Upper lobe of left lung (tissue), 6 donors: ENCODE measurements at regions not wholly inside any gene's neighbourhood (a gene's known extent, or its start where the extent isn't known, plus 50 kb on each side); places are given as distances from the start of the nearest gene placed in this dataset.

Experiments used
- ATAC-seq, 2 donors: fragments of 200-7000 bp; cut with Tn5 transposase; one replicate each; pipeline ENCODE4 v1.9.1; 2022; ENCODE audit warnings: mild to moderate bottlenecking in 2 of 2, moderate library complexity in 2 of 2; ENCODE audit not compliant: low FRiP score in 2 of 2
- DNase-seq, 2 donors: peaks; one replicate each; pipeline ENCODE4 v3.0.0-alpha.2; 2019 to 2020
- H3K27ac ChIP-seq, 4 donors: fragments of 200-600 bp; sonication (generic); one replicate each; pipeline ENCODE4 v1.5.1; 2016 to 2019
- H3K27me3 ChIP-seq, 4 donors: fragments of 200-600 bp; sonication (generic); one replicate each; pipeline ENCODE4 v1.5.1; 2017 to 2019
- H3K36me3 ChIP-seq, 4 donors: fragments of 200-600 bp; sonication (generic); one replicate each; pipeline ENCODE4 v1.5.1; 2016 to 2019
- H3K4me1 ChIP-seq, 4 donors: fragments of 200-600 bp; sonication (generic); one replicate each; pipeline ENCODE4 v1.5.1; 2018 to 2019
- H3K4me3 ChIP-seq, 4 donors: fragments of 200-600 bp; sonication (generic); one replicate each; pipeline ENCODE4 v1.5.1; 2017 to 2019; ENCODE audit warnings: mild to moderate bottlenecking in 2 of 4, moderate library complexity in 1 of 4
- H3K9me3 ChIP-seq, 4 donors: fragments of 200-600 bp; sonication (generic); one replicate each; pipeline ENCODE4 v1.5.1; 2018 to 2019
- CTCF ChIP-seq, 6 experiments: fragments of 450-650 bp in 4 of 6; fragments of 200-600 bp in 2 of 6; sonication (generic) in 2 of 6; IDR thresholded peaks; one replicate each; pipeline ENCODE4 v1.5.1; 2016 to 2019; ENCODE audit warnings: antibody characterized with exemption in 6 of 6
- EP300 ChIP-seq, 4 donors: sonication (generic); formaldehyde crosslinking; IDR thresholded peaks; one replicate each; pipeline ENCODE4 v1.5.1; 2017; ENCODE audit warnings: antibody characterized with exemption in 4 of 4, control low read depth in 2 of 4
- POLR2A ChIP-seq, 4 donors: fragments of 450-650 bp; IDR thresholded peaks; one replicate each; pipeline ENCODE4 v1.5.1; 2016 to 2017; ENCODE audit warnings: antibody characterized with exemption in 4 of 4, mild to moderate bottlenecking in 2 of 4
- POLR2AphosphoS5 ChIP-seq, 2 donors: sonication (generic); formaldehyde crosslinking; IDR thresholded peaks; one replicate each; pipeline ENCODE4 v1.5.1; 2017; ENCODE audit warnings: antibody characterized with exemption in 2 of 2
- WGBS, 2 donors: methylation state at CpG; one replicate each; pipeline ENCODE4 v1.1.5; 2017 to 2018; 5-methylcytosine and 5-hydroxymethylcytosine counted together
- donor health status: DM: no; HTN: no; CAD: no; lungs with moderate emphysema.
- donor health status: DM: no; HTN: yes; CAD: no; lungs with severe emphysema.

GRCh38 chr13:107845911-107846310 lies 369.4 kb downstream of the LIG4 start:
- no peaks in the 10 kb centered on the region for H3K4me1 ChIP-seq
- WGBS, 2 donors, result 83 to 88% methylated on average over 3 of the region's 3 CpGs
- ATAC-seq, result no peak

GRCh38 chr13:107843681-107844080 lies 371.7 kb downstream of the LIG4 start:
- no peaks in the 10 kb centered on the region for H3K27me3 ChIP-seq
- DNase-seq, result no peak
- no peaks in the 10 kb centered on the region for H3K36me3 ChIP-seq
- H3K4me3 ChIP-seq, result no peak overlapping the region
- H3K9me3 ChIP-seq, result no peaks in the 10 kb centered on the region
- no peaks in the 10 kb centered on the region for H3K4me1 ChIP-seq
- TF ChIP-seq POLR2A (IDR thresholded peaks at IDR 0.05) (no peak), EP300 (IDR thresholded peaks at IDR 0.05) (no peak), POLR2AphosphoS5 (IDR thresholded peaks at IDR 0.05) (no peak), CTCF (IDR thresholded peaks at IDR 0.05) (no peak)
- 66 to 77% methylated on average over 3 of the region's 3 CpGs for WGBS, 2 donors
- no peak overlapping the region for H3K27ac ChIP-seq
- ATAC-seq, result no peak

More at GRCh38 chr13:107845911-107846310, 369.4 kb downstream of the LIG4 start:
- H3K36me3 ChIP-seq, result no peaks in the 10 kb centered on the region
- no peak for TF ChIP-seq CTCF (IDR thresholded peaks at IDR 0.05)
- no peak for TF ChIP-seq POLR2AphosphoS5 (IDR thresholded peaks at IDR 0.05)
- no peak for TF ChIP-seq POLR2A (IDR thresholded peaks at IDR 0.05)
- TF ChIP-seq EP300 (IDR thresholded peaks at IDR 0.05), result no peak
- H3K9me3 ChIP-seq, result no peaks in the 10 kb centered on the region
- no peak for DNase-seq
- no peak overlapping the region for H3K27ac ChIP-seq
- no peaks in the 10 kb centered on the region for H3K27me3 ChIP-seq
- H3K4me3 ChIP-seq, result no peak overlapping the region

- DNase-seq (no peak), ATAC-seq (no peak)
- Histone ChIP-seq H3K4me3 (no peak overlapping the region), H3K9me3 (no peaks in the 10 kb centered on the region), H3K36me3 (no peaks in the 10 kb centered on the region), H3K4me1 (no peaks in the 10 kb centered on the region), H3K27ac (no peak overlapping the region), H3K27me3 (no peaks in the 10 kb centered on the region)
- WGBS, 2 donors, result 69 to 80% methylated on average over 4 of the region's 4 CpGs
- TF ChIP-seq CTCF (IDR thresholded peaks at IDR 0.05) (no peak), EP300 (IDR thresholded peaks at IDR 0.05) (no peak)
Observed at GRCh38 chr13:107843281-107843680, 372.1 kb downstream of the LIG4 start.

- Histone ChIP-seq H3K27ac (no peak overlapping the region), H3K36me3 (no peaks in the 10 kb centered on the region), H3K4me1 (no peaks in the 10 kb centered on the region), H3K4me3 (no peak overlapping the region), H3K9me3 (no peaks in the 10 kb centered on the region), H3K27me3 (no peaks in the 10 kb centered on the region)
- TF ChIP-seq POLR2AphosphoS5 (IDR thresholded peaks at IDR 0.05) (no peak), POLR2A (IDR thresholded peaks at IDR 0.05) (no peak), CTCF (IDR thresholded peaks at IDR 0.05) (no peak), EP300 (IDR thresholded peaks at IDR 0.05) (no peak)
- ATAC-seq (no peak), DNase-seq (no peak)
- WGBS, 2 donors, result 36 to 47% methylated on average over 3 of the region's 3 CpGs
Observed at GRCh38 chr13:107842562-107843180, 372.7 kb downstream of the LIG4 start.

- Histone ChIP-seq H3K4me1 (no peaks in the 10 kb centered on the region), H3K9me3 (no peaks in the 10 kb centered on the region), H3K27ac (no peak overlapping the region), H3K36me3 (no peaks in the 10 kb centered on the region), H3K27me3 (no peaks in the 10 kb centered on the region), H3K4me3 (no peak overlapping the region)
- WGBS, 2 donors, result 78 to 80% methylated on average over 3 of the region's 3 CpGs
- DNase-seq (no peak), ATAC-seq (no peak)
- TF ChIP-seq CTCF (IDR thresholded peaks at IDR 0.05) (no peak), EP300 (IDR thresholded peaks at IDR 0.05) (no peak), POLR2AphosphoS5 (IDR thresholded peaks at IDR 0.05) (no peak), POLR2A (IDR thresholded peaks at IDR 0.05) (no peak)
Observed at GRCh38 chr13:107838588-107839161, 376.7 kb downstream of the LIG4 start.
